Activated T-helper 17 cell treated with anti-CD3 and anti-CD28 coated beads, Interleukin-2, amount 50 U/mL, for 72 hours (primary cell): ENCODE measurements at regions not wholly inside any gene's neighbourhood (a gene's known extent, or its start where the extent isn't known, plus 50 kb on each side); places are given as distances from the start of the nearest gene placed in this dataset.

Experiments used
- ATAC-seq: fragments of 150-1000 bp; cut with Tn5 transposase; replicated peaks from 2 replicates; pipeline ENCODE4 v1.10.0; 2021; ENCODE audit warnings: mild to moderate bottlenecking, moderate library complexity
- H3K27ac Mint-ChIP-seq: one replicate; pipeline ENCODE4 v1.8.0; 2022; ENCODE audit warnings: mixed read lengths
- H3K27me3 Mint-ChIP-seq: one replicate; pipeline ENCODE4 v1.8.0; 2022; ENCODE audit warnings: mixed read lengths
- H3K36me3 Mint-ChIP-seq: one replicate; pipeline ENCODE4 v1.8.0; 2022; ENCODE audit warnings: low read depth, mild to moderate bottlenecking, mixed read lengths
- H3K4me1 Mint-ChIP-seq: one replicate; pipeline ENCODE4 v1.8.0; 2022; ENCODE audit warnings: mixed read lengths
- H3K4me3 Mint-ChIP-seq: one replicate; pipeline ENCODE4 v1.8.0; 2022; ENCODE audit warnings: mild to moderate bottlenecking, mixed read lengths
- H3K9me3 Mint-ChIP-seq: one replicate; pipeline ENCODE4 v1.8.0; 2022; ENCODE audit warnings: mixed read lengths

DNA sequence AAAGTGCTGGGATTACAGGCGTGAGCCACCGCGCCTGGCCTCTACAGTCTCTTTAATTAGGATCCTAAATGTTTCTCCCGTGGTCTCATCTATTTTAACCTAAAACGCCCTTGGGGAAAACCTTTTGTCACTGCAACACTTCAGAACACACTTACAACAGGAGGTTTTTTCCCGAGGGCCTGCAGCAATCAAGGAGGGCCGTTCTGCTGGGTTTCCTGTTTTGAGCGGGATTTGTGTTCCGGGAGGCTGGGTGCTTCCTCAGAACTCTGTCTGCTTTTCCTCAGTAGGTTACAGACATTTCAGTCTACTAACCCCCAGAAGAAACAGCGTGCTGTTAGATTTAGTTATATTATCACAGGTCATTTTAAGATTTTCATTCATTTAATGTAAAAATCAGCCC, 65.4 kb upstream of the IRX4 start:
- Mint-ChIP-seq H3K27me3 (peaks cover 38% of the 10 kb centered on the region), H3K4me1 (no peaks in the 10 kb centered on the region), H3K4me3 (no peak overlapping the region), H3K27ac (no peak overlapping the region), H3K36me3 (no peaks in the 10 kb centered on the region), H3K9me3 (no peaks in the 10 kb centered on the region)
- no peak for ATAC-seq

GRCh38 chr5:1946776-1947175, 64.1 kb upstream of the IRX4 start:
- H3K27ac Mint-ChIP-seq: no peak overlapping the region
- H3K27me3 Mint-ChIP-seq: peaks cover 41% of the 10 kb centered on the region
- ATAC-seq: no peak
- H3K4me1 Mint-ChIP-seq: no peaks in the 10 kb centered on the region
- H3K36me3 Mint-ChIP-seq: no peaks in the 10 kb centered on the region
- H3K4me3 Mint-ChIP-seq: no peak overlapping the region
- no peaks in the 10 kb centered on the region for H3K9me3 Mint-ChIP-seq

GRCh38 chr5:1946122-1946677, 63.5 kb upstream of the IRX4 start:
- Mint-ChIP-seq H3K27ac (no peak overlapping the region), H3K4me1 (no peaks in the 10 kb centered on the region), H3K36me3 (no peaks in the 10 kb centered on the region), H3K27me3 (peaks cover 38% of the 10 kb centered on the region), H3K4me3 (no peak overlapping the region), H3K9me3 (no peaks in the 10 kb centered on the region)
- no peak for ATAC-seq

DNA sequence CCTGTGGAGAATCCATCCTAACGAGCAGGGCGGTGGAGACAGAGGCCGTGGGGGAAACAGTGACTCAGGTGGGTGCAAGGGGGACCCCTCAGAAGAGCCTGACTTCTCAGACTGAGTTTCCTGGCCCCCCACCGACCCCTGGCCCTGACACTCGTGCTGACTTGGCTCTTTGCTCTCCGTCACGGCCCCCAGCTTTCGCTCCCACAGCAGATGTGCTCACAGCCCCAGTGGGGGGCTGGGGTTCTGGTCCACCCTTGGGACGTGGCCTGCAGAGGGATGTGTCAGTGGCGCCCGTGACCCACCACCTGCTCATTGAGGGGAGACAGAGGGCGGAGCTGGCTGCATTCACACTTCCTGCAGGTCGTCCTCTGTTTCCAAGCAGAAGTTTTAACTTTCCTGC, 62.9 kb upstream of the IRX4 start:
- no peaks in the 10 kb centered on the region for H3K4me1 Mint-ChIP-seq
- no peaks in the 10 kb centered on the region for H3K36me3 Mint-ChIP-seq
- peaks cover 38% of the 10 kb centered on the region for H3K27me3 Mint-ChIP-seq
- ATAC-seq: no peak
- no peaks in the 10 kb centered on the region for H3K9me3 Mint-ChIP-seq
- H3K4me3 Mint-ChIP-seq: no peak overlapping the region
- H3K27ac Mint-ChIP-seq: no peak overlapping the region

DNA sequence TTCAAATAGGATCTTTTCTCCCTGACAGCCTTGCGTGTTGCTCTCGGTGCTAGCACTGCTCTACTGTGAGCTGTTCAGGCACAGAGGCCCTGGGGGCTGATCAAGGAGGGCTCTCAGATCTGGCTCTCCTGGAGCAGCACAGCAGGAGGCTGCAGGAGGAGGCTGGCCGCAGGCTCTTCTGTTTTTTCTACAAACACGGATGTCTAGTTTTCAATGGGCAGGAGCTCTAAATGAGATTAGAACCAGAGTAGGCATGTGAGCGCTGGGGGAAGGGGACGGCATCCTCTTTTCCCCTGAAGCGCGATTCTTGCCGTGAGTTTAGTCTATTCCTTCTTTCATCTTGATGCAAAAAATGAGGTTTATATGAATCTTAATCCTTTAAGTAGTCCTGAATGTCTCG, 61.7 kb upstream of the IRX4 start:
- no peak for ATAC-seq
- no peaks in the 10 kb centered on the region for H3K4me1 Mint-ChIP-seq
- H3K36me3 Mint-ChIP-seq: no peaks in the 10 kb centered on the region
- H3K27me3 Mint-ChIP-seq: peaks cover 38% of the 10 kb centered on the region
- H3K27ac Mint-ChIP-seq: no peak overlapping the region
- H3K9me3 Mint-ChIP-seq: no peaks in the 10 kb centered on the region
- H3K4me3 Mint-ChIP-seq: no peak overlapping the region

DNA sequence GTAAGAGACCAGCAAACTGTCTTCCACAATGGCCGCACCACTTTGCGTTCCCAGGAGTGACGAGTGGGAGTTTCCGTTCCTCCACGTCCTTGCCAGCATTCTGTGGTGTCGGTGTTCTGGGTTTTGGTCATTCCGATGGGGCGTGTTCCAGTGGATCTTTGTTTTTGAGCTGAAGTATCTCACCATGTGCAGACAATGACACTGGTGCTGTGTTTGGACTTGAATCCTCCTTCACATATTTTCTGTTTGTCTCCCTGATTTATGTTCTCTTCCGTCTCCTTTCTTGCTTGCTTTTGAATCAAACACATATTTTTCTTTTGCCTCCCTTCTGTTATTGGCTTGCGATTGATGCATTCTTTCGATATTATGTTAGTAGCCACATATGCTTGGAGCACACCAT, 60.8 kb upstream of the IRX4 start:
- no peaks in the 10 kb centered on the region for H3K36me3 Mint-ChIP-seq
- peaks cover 37% of the 10 kb centered on the region for H3K27me3 Mint-ChIP-seq
- no peak overlapping the region for H3K27ac Mint-ChIP-seq
- no peaks in the 10 kb centered on the region for H3K9me3 Mint-ChIP-seq
- H3K4me3 Mint-ChIP-seq: no peak overlapping the region
- no peak for ATAC-seq
- no peaks in the 10 kb centered on the region for H3K4me1 Mint-ChIP-seq

DNA sequence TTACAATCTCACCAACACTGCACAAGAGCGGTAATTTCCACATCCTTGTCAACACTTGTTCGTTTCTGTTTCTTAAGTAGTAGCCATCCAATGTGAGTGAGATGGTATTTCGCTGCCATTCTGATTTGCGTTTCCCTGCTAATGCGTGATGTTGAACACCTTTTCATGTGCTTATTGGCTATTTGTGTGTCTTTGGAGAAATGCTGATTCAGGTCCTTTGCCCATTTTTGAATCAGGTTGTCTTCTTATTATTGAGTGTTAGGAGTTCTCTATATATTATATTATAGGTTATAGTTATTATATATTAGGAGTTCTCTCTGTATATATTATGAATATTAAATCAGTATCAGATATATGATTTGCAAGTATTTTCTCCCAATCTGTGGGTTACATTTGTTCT, 59.9 kb upstream of the IRX4 start:
- ATAC-seq: no peak
- H3K27ac Mint-ChIP-seq: no peak overlapping the region
- no peaks in the 10 kb centered on the region for H3K9me3 Mint-ChIP-seq
- no peaks in the 10 kb centered on the region for H3K36me3 Mint-ChIP-seq
- H3K27me3 Mint-ChIP-seq: peaks cover 38% of the 10 kb centered on the region
- H3K4me1 Mint-ChIP-seq: no peaks in the 10 kb centered on the region
- no peak overlapping the region for H3K4me3 Mint-ChIP-seq

GRCh38 chr5:1942158-1942557, 59.4 kb upstream of the IRX4 start:
- Mint-ChIP-seq H3K27ac (no peak overlapping the region), H3K4me1 (no peaks in the 10 kb centered on the region), H3K27me3 (peaks cover 39% of the 10 kb centered on the region), H3K36me3 (no peaks in the 10 kb centered on the region), H3K4me3 (no peak overlapping the region), H3K9me3 (no peaks in the 10 kb centered on the region)
- ATAC-seq: no peak

DNA sequence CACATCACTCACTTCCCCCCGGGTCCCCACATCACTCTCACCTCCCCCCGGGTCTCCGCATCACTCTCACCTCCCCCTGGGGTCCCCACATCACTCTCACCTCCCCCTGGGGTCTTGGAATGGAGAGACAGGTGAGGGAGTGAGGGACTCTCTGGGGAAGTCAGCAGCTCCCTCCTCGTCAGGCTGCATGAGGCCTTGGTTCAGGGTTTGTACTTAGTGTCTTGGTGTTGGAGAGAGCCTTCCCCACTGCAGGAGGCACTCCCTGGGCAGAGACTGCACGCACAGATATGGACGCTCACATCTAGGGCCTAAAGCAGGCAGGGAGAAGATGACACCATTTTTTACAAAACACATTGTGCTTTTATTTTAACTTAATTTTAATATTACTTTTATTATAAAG, 56.5 kb upstream of the IRX4 start:
- no peak for ATAC-seq
- no peaks in the 10 kb centered on the region for H3K4me1 Mint-ChIP-seq
- H3K4me3 Mint-ChIP-seq: no peak overlapping the region
- no peaks in the 10 kb centered on the region for H3K36me3 Mint-ChIP-seq
- no peaks in the 10 kb centered on the region for H3K9me3 Mint-ChIP-seq
- H3K27ac Mint-ChIP-seq: no peak overlapping the region
- peaks cover 47% of the 10 kb centered on the region for H3K27me3 Mint-ChIP-seq

GRCh38 chr5:1938310-1939000, 55.7 kb upstream of the IRX4 start:
- Mint-ChIP-seq H3K27me3 (peaks cover 43% of the 10 kb centered on the region), H3K36me3 (no peaks in the 10 kb centered on the region), H3K9me3 (no peaks in the 10 kb centered on the region), H3K4me1 (no peaks in the 10 kb centered on the region), H3K4me3 (no peak overlapping the region), H3K27ac (no peak overlapping the region)
- ATAC-seq: no peak

DNA sequence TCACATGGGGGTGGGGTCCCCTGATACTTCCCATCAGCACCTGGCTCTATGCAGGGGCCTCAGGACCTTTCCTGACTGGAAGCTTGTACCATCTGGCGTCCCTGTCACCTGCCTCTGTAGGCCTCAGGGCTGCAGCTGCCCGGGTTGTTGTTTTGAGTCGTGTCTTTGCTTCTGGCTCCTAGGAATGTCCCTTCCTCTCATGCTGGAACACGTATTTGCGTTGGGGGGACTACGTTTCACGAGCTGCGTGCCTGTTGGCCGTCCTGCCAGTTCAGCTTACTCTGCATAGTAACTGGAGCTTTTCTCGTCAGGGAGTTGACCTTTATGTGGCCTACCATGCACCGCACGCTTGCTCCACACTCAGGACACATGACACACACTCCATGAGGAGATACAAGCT, 54.9 kb upstream of the IRX4 start:
- no peak overlapping the region for H3K27ac Mint-ChIP-seq
- no peak for ATAC-seq
- no peaks in the 10 kb centered on the region for H3K9me3 Mint-ChIP-seq
- no peak overlapping the region for H3K4me3 Mint-ChIP-seq
- H3K27me3 Mint-ChIP-seq: peaks cover 40% of the 10 kb centered on the region
- no peaks in the 10 kb centered on the region for H3K36me3 Mint-ChIP-seq
- no peaks in the 10 kb centered on the region for H3K4me1 Mint-ChIP-seq

DNA sequence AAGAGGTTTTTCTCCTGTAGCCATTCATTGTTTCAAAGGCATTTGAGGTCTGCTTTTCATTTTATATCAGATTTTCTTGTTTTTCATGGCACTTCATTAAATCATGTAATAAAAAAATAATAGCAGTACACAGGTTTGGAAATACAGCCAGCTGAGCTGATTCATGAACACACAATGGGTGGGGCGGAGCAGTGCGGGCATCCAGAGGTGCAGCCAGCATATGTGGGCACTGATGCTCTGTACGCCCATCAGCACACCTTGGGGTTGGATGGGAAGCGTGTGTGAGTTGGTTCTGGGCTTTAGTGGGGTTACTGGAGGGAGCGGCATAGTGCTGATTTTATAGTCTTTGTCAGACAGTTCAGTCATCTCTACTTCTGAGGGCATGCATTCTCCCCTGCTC, 54.2 kb upstream of the IRX4 start:
- Mint-ChIP-seq H3K4me3 (no peak overlapping the region), H3K36me3 (no peaks in the 10 kb centered on the region), H3K9me3 (no peaks in the 10 kb centered on the region), H3K4me1 (no peaks in the 10 kb centered on the region), H3K27ac (no peak overlapping the region), H3K27me3 (peaks cover 38% of the 10 kb centered on the region)
- no peak for ATAC-seq

- H3K4me3 Mint-ChIP-seq: no peak overlapping the region
- H3K36me3 Mint-ChIP-seq: no peaks in the 10 kb centered on the region
- no peak overlapping the region for H3K27ac Mint-ChIP-seq
- ATAC-seq: no peak
- no peaks in the 10 kb centered on the region for H3K4me1 Mint-ChIP-seq
- peaks cover 39% of the 10 kb centered on the region for H3K27me3 Mint-ChIP-seq
- no peaks in the 10 kb centered on the region for H3K9me3 Mint-ChIP-seq
Observed at GRCh38 chr5:1936413-1936812, 53.7 kb upstream of the IRX4 start.

DNA sequence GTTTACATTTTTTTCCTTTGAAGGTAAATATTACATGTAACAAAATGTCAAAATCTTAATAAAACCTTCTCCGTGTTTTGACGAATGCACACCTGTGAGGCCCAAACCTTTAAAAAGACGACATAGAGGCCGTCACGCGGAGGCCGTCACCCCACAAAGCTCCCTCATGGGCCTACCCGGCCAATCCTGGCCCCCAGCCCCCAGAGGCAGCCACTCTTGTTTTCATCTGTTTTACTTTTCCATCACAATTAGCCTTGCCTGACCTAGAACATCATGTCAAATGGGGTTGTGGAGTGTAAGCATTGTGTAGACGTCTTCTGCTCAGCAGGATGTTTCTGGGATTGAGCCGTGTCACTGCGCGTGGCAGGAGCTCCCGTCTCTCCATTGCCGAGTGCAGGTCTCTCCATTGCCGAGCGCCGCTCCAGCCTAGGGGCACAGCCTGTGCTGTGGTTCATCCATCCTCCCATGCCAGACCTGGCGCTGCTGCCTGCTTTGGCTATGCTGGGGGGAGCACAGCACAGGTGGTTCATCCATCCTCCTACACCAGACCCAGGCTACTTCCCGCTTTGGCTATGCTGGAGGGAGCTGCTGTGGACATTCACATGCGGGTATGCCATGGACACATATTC, 52.2 kb upstream of the IRX4 start:
- no peaks in the 10 kb centered on the region for H3K9me3 Mint-ChIP-seq
- H3K4me1 Mint-ChIP-seq: no peaks in the 10 kb centered on the region
- H3K27ac Mint-ChIP-seq: no peak overlapping the region
- H3K27me3 Mint-ChIP-seq: peaks cover 39% of the 10 kb centered on the region
- no peak overlapping the region for H3K4me3 Mint-ChIP-seq
- ATAC-seq: no peak
- no peaks in the 10 kb centered on the region for H3K36me3 Mint-ChIP-seq

DNA sequence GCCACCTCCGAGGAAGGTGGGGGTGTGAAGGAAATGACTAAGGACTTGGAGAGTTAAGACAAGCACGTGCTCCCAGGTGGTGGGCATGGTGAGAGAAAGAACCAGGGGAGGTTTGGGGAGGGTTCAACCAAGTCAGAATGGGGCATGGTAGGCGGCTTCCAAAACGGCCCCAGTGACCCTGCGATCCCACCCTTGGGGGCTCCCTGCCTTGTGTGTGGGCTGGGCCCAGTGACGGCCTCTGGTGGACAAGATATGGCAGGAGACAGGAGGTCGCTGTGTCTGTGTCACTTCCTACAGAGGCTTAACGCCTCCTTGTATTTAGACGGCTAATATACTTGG, 51.3 kb upstream of the IRX4 start:
- Mint-ChIP-seq H3K4me1 (no peaks in the 10 kb centered on the region), H3K27ac (no peak overlapping the region), H3K27me3 (peaks cover 39% of the 10 kb centered on the region), H3K9me3 (no peaks in the 10 kb centered on the region), H3K4me3 (no peak overlapping the region), H3K36me3 (no peaks in the 10 kb centered on the region)
- ATAC-seq: no peak
